ENCODE measurements at regions not wholly inside any gene's neighbourhood (a gene's known extent, or its start where the extent isn't known, plus 50 kb on each side); places are given as distances from the start of the nearest gene placed in this dataset.

GRCh38 chr6:157769776-157770426 lies 53.1 kb upstream of the SNX9 start:
- H3K36me3 Mint-ChIP-seq: peaks cover 16% of the 10 kb centered on the region
- CTCF ChIA-PET: interaction anchor here (1.6 to 2.0 kb wide), 3 partner anchors 13 to 38 kb away, joined by 4 to 8 read pairs (median 7); no protein-coding TSS in a partner anchor
- H3K4me1 Mint-ChIP-seq: peaks cover 49% of the 10 kb centered on the region
- H3K9me3 Mint-ChIP-seq: peaks cover 8% of the 10 kb centered on the region
- no peak for DNase-seq
- H3K27ac Mint-ChIP-seq: no peak overlapping the region
- peaks cover 64% of the 10 kb centered on the region for H3K27me3 Mint-ChIP-seq
- no peak overlapping the region for H3K4me3 Mint-ChIP-seq

- no peak for DNase-seq
- no peak overlapping the region for H3K4me3 Mint-ChIP-seq
- H3K36me3 Mint-ChIP-seq: peaks cover 16% of the 10 kb centered on the region
- peaks cover 42% of the 10 kb centered on the region for H3K4me1 Mint-ChIP-seq
- CTCF ChIA-PET: interaction anchor here (1.4 to 1.5 kb wide), 2 partner anchors 11 to 14 kb away, joined by 5 to 7 read pairs; no protein-coding TSS in a partner anchor
- peaks cover 71% of the 10 kb centered on the region for H3K27me3 Mint-ChIP-seq
- H3K27ac Mint-ChIP-seq: no peak overlapping the region
- H3K9me3 Mint-ChIP-seq: peaks cover 8% of the 10 kb centered on the region
Measured at GRCh38 chr6:157770946-157771345, 52.1 kb upstream of the SNX9 start.

- H3K4me1 Mint-ChIP-seq: peaks cover 28% of the 10 kb centered on the region
- H3K36me3 Mint-ChIP-seq: peaks cover 16% of the 10 kb centered on the region
- DNase-seq: no peak
- H3K4me3 Mint-ChIP-seq: no peak overlapping the region
- H3K27ac Mint-ChIP-seq: no peak overlapping the region
- peaks cover 8% of the 10 kb centered on the region for H3K9me3 Mint-ChIP-seq
- CTCF ChIA-PET: no interaction called here
- H3K27me3 Mint-ChIP-seq: peaks cover 69% of the 10 kb centered on the region
Measured at GRCh38 chr6:157772820-157773219, 50.2 kb upstream of the SNX9 start.
